Stimulated activated CD4-positive, alpha-beta T cell treated with anti-CD3 and anti-CD28 coated beads, Interleukin-12 subunit alpha, Interleukin-12 subunit beta, amount 100 ng/mL, for 4 hours (primary cell): ENCODE measurements at regions not wholly inside any gene's neighbourhood (a gene's known extent, or its start where the extent isn't known, plus 50 kb on each side); places are given as distances from the start of the nearest gene placed in this dataset.

ENCODE experiments used
- DNase-seq: peaks from one replicate; pipeline ENCODE4 v3.0.0-alpha.2; 2020

DNA sequence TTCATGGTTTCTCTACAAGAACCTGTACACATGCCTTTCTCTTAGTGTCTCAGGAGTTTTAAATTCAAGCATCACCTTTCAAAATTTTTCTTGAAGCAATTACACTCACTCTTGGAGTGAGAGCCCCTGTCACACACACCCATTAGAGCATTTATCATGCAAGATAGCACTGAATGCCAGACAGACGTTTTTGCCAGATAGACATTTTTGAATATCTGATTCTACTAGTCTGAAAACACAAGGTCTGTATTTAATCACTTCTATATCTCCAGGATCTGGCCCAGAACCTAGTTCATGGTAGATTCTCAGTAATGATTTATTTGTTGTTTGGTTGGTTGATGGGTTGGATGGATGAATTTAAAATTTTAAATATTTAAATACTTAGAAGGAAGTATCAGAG is 60.9 kb upstream of the PDE1C start:
- no peak for DNase-seq

DNA sequence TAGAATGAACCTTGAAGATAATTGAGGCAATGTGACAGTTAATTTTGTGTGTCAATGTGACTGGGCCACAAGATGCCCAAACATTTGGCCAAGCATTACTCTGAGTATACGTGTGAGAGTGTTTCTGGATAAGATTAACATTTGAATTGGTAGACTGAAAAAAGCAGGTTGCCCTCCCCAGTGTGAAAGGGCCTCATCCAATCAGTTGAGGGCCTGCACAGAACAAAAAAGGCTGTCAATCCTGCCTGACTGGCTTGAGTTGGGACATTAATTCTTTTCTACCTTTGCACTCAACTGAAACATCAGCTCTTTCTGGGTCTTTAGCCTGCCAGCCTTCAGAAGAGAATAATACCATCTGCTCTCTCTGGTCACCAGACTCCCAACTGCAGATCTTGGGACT is 56.6 kb upstream of the PDE1C start:
- DNase-seq, result no peak
